Suppressor macrophage (primary cell): ENCODE measurements at regions not wholly inside any gene's neighbourhood (a gene's known extent, or its start where the extent isn't known, plus 50 kb on each side); places are given as distances from the start of the nearest gene placed in this dataset.
"Not testable (repeated sequence)": the region's sequence is repeated elsewhere in the genome, so short reads cannot be mapped to it uniquely, and the experiment has no call there.

ENCODE experiments used
- DNase-seq, 4 experiments: peaks; one replicate each; pipeline ENCODE4 v3.0.0-alpha.2; 2020 to 2022

- DNase-seq: not testable (repeated sequence)
These were observed 126.7 kb downstream of the PJA2 start for GRCh38 chr5:109283086-109283485.

DNA sequence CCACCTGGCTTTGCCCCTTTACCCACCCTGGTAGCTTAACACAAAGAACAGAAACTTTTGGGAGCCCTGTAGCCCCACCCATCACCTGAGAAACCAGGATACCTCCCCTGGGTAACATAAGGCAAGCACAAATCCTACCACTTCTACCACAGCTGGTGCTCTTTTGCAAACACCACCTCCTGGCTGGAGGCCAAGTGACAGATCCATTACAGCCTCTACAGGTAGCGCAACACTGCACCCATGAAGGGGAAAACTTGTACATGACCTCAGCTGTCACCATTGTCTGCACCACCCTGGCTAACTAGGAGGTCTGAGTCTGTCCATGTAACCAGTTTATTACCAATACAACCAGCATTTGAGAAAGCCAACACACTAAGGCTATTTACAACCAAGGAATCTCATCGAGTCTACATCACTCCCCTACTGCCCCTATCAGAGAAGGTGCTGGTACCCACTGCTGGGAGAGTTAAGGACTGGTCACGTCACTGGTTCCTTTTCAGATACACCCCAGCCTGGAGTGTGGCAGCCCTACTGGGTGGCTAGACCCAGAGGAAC, 128.6 kb downstream of the PJA2 start:
- DNase-seq: no peak

- no peak for DNase-seq
These were observed 131.6 kb downstream of the PJA2 start for GRCh38 chr5:109278141-109278540.

GRCh38 chr5:109275919-109276318, 133.9 kb downstream of the PJA2 start:
- no peak for DNase-seq

DNA sequence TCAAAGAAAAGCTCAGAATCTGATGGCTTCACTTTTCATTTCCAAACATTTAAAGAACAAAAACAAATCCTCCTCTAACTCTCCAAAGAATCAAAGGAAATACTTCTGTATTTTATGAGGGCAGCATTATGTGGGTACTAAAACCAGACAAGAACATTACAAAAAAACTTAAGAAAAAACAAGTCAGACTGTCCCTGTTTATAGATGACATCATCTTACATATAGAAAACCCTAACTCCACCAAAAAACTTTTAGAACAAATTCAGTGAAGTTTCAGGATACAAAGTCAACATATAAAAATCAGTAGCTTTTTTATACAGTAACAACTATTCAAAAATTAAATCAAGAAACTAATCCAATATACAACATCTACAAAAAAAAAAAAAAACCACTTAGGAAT, 136.2 kb downstream of the PJA2 start:
- no peak for DNase-seq

- no peak for DNase-seq
These were observed 142.5 kb downstream of the PJA2 start for GRCh38 chr5:109267283-109267682.

- no peak for DNase-seq
These were observed 151.0 kb downstream of the PJA2 start for GRCh38 chr5:109258755-109259154.

GRCh38 chr5:109256486-109256885, 153.3 kb downstream of the PJA2 start:
- no peak for DNase-seq

GRCh38 chr5:109254511-109254910, 155.3 kb downstream of the PJA2 start:
- no peak for DNase-seq

- DNase-seq: peak in 3 of 4 experiments; percentile 18 to 48 (median 26)
These were observed 156.5 kb downstream of the PJA2 start for GRCh38 chr5:109253262-109253661.

DNA sequence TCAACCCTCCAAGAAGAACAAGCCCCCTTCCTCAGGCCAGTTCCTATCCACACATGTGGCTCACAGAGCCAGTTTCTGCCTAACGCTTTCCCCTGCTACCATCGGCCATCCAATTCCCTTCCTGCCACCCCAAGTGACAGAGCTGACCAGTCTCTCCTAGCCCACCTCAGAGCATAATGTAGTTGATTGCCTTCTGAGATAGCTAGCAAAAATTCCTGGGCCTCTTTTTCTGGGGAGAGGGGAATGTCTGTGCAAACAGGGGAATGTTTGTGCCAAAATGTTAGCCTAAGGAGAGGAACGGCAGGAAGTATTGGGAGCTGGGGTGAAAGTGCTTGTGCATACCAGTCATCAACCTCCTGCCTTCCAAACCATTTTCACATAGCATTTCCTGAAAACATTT, 157.0 kb downstream of the PJA2 start:
- no peak for DNase-seq

GRCh38 chr5:109250533-109251329, 159.0 kb downstream of the PJA2 start:
- no peak for DNase-seq

DNA sequence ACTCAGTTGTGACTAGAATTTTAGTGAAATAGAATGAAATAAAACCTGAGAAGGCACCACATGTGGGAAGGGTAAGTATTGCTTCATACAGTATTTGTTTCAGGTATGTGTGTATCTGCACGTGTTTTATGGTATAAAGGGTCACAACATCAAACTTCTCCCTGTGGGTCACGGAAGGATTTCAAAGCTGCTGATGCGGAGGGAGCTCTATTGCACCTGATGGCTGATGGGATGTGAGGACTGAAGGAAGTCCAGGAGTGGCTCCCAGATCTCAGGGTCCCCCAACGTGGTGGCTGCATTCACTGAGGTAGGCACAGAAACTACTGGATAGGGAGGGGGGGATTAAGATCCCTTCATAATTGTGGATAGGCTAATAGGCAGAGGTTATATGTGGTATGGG, 159.7 kb downstream of the PJA2 start:
- no peak for DNase-seq

- no peak for DNase-seq
These were observed 160.6 kb downstream of the PJA2 start for GRCh38 chr5:109249126-109249525.

DNA sequence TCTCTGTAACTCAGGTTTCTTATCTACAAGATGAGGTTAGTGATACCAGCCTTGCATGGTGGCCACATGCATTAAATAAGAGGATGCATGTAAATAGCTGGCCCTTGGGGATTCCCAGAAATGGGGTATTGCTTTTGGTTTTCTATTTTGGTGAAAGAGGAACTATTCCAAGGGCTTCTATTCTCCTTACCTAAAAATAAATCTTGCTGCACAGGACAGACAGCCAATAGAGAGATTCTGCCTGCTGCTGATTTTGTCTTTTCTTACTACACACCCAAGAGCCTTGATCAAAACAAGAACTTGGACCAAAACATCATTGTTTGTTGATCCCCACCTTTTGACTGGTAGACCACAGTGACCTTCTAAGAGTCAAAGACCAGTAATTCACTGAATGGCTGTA, 161.8 kb downstream of the PJA2 start:
- DNase-seq: peak; percentile 7 to 51 (median 40)

DNA sequence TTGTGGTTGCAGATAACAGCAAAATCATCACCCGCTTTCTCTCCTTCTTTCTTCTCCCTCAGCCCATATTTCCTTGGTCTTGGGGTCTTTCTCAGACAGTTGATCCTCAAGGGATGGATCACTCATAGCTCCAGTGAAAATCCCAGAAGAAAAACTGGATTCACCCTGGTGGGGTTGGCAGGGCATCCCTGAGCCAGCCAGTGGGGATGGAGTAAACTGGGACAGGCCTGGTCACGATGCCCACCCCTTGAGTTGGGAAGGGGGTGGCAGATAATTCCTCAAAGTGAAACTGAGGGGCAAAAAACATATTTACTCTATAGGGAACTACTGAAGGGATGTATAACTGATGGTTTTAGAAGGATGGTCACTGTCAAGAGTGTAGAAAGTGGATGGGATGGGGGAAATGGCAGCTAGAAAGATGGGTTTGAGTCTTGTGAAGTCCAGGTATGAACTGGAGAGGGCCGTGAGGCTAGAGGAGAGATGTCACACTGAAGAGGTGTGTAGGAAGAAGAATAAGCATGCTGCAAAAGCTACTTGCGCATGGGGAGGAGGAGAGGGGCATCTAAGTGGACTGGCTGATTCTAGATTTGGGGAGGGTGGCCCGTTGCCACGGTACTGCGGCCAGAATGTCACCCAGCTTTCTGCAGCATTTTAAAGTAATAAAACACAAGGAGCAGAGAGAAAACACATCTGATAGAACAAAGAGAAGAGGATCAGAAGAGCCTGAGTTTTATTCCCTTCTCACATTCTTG, 162.8 kb downstream of the PJA2 start:
- DNase-seq: no peak
